HEK293 (cell line): ENCODE measurements at regions not wholly inside any gene's neighbourhood (a gene's known extent, or its start where the extent isn't known, plus 50 kb on each side); places are given as distances from the start of the nearest gene placed in this dataset.
A peak's percentile ranks its signal among the peaks of the same experiment; 100 is the strongest.

ENCODE experiments used
- CTCF ChIA-PET: fragments of 350-600 bp; formaldehyde crosslinking; extraction: SDS; loops from one replicate; lab custom pipeline; 2021; ENCODE audit warnings: antibody characterized with exemption; lab: Yijun Ruan, JAX
- POLR2A ChIA-PET: fragments of 300-600 bp; formaldehyde crosslinking; extraction: SDS; loops from one replicate; lab custom pipeline; 2020; ENCODE audit warnings: antibody characterized with exemption, inconsistent platforms; lab: Yijun Ruan, JAX
- H3K27ac ChIP-seq: fragments of 200-500 bp; sonication (Bioruptor generic); 2 replicates; pipeline ENCODE4 v1.5.1; 2014; ENCODE audit warnings: low read depth, low read length, control low read depth, inconsistent platforms; ENCODE audit errors: extremely low read depth
- H3K36me3 ChIP-seq, 2 experiments: fragments of 200-500 bp in 1 of 2; sonication (Bioruptor generic) in 1 of 2; 1 replicate in 1 of 2; 2 replicates in 1 of 2; pipeline ENCODE4 v1.5.1; 2014 to 2017; ENCODE audit warnings: inconsistent platforms in 2 of 2, low read length in 2 of 2; ENCODE audit not compliant: control insufficient read depth in 2 of 2, insufficient read depth in 1 of 2
- H3K4me1 ChIP-seq: fragments of 200-500 bp; sonication (Bioruptor generic); 2 replicates; pipeline ENCODE4 v1.5.1; 2014; ENCODE audit warnings: mild to moderate bottlenecking, low read length, inconsistent platforms; ENCODE audit not compliant: control insufficient read depth, insufficient read depth
- H3K4me3 ChIP-seq: 2 replicates; pipeline ENCODE4 v1.5.1; 2011; ENCODE audit warnings: low read depth, mild to moderate bottlenecking, control low read depth, low read length, moderate library complexity
- H3K9me3 ChIP-seq: fragments of 200-500 bp; sonication (Bioruptor generic); 2 replicates; pipeline ENCODE4 v1.5.1; 2014; ENCODE audit warnings: low read depth, low read length, inconsistent platforms; ENCODE audit not compliant: control insufficient read depth, insufficient read depth
- GFI1B ChIP-seq: fragments of 450-650 bp; formaldehyde crosslinking; IDR thresholded peaks from 2 replicates; pipeline ENCODE4 v1.5.1; 2016; ENCODE audit warnings: missing biosample characterization, missing genetic modification characterization
- IKZF3 ChIP-seq: fragments of 450-650 bp; IDR thresholded peaks from 2 replicates; pipeline ENCODE4 v1.5.0; 2018; ENCODE audit warnings: missing biosample characterization, mild to moderate bottlenecking, missing genetic modification characterization, moderate library complexity
- MZF1 ChIP-seq: fragments of 450-650 bp; formaldehyde crosslinking; IDR thresholded peaks from 2 replicates; pipeline ENCODE4 v1.5.1; 2017; ENCODE audit warnings: missing biosample characterization, missing genetic modification characterization, borderline replicate concordance
- SETDB1 ChIP-seq: IDR thresholded peaks from one replicate; pipeline ENCODE4 v1.6.1; 2017; ENCODE audit warnings: mild to moderate bottlenecking, low read length, moderate library complexity, mixed read lengths; ENCODE audit not compliant: insufficient read length
- YY1 ChIP-seq: fragments of 450-650 bp; formaldehyde crosslinking; IDR thresholded peaks from 2 replicates; pipeline ENCODE4 v1.5.1; 2018; ENCODE audit warnings: missing biosample characterization, missing genetic modification characterization
- ZFHX2 ChIP-seq: fragments of 450-650 bp; formaldehyde crosslinking; conservative IDR thresholded peaks from 2 replicates; pipeline ENCODE4 v1.5.1; 2016; ENCODE audit warnings: missing biosample characterization, missing genetic modification characterization
- ZIC2 ChIP-seq: fragments of 450-650 bp; formaldehyde crosslinking; IDR thresholded peaks from 2 replicates; pipeline ENCODE4 v1.5.1; 2016; ENCODE audit warnings: missing biosample characterization, missing genetic modification characterization
- ZNF211 ChIP-seq: fragments of 450-650 bp; formaldehyde crosslinking; IDR thresholded peaks from 2 replicates; pipeline ENCODE4 v1.5.1; 2016; ENCODE audit warnings: low read depth, missing biosample characterization, missing genetic modification characterization
- ZNF221 ChIP-seq: fragments of 450-650 bp; formaldehyde crosslinking; IDR thresholded peaks from 2 replicates; pipeline ENCODE4 v1.5.1; 2017; ENCODE audit warnings: missing biosample characterization, missing genetic modification characterization, borderline replicate concordance
- ZNF530 ChIP-seq: fragments of 450-650 bp; formaldehyde crosslinking; IDR thresholded peaks from 2 replicates; pipeline ENCODE4 v1.5.1; 2016; ENCODE audit warnings: low read depth, missing biosample characterization, missing genetic modification characterization
- ZNF623 ChIP-seq: fragments of 450-650 bp; formaldehyde crosslinking; IDR thresholded peaks from 2 replicates; pipeline ENCODE4 v1.5.1; 2016; ENCODE audit warnings: missing biosample characterization, missing genetic modification characterization
- ZNF660 ChIP-seq: fragments of 450-650 bp; IDR thresholded peaks from 2 replicates; pipeline ENCODE4 v1.5.1; 2018; ENCODE audit warnings: missing biosample characterization, mild to moderate bottlenecking, missing genetic modification characterization
- ZNF768 ChIP-seq: fragments of 450-650 bp; formaldehyde crosslinking; IDR thresholded peaks from 2 replicates; pipeline ENCODE4 v1.5.1; 2018; ENCODE audit warnings: missing biosample characterization, mild to moderate bottlenecking, missing genetic modification characterization
- ZSCAN30 ChIP-seq: fragments of 450-650 bp; IDR thresholded peaks from 2 replicates; pipeline ENCODE4 v1.5.1; 2018; ENCODE audit warnings: missing biosample characterization, mild to moderate bottlenecking, missing genetic modification characterization, moderate library complexity
- TF ChIP-seq, protein P1 (sequence below): fragments of 450-650 bp; IDR thresholded peaks from 2 replicates; pipeline ENCODE4 v1.5.1; 2018; ENCODE audit warnings: missing biosample characterization, mild to moderate bottlenecking, missing genetic modification characterization
- TF ChIP-seq, protein P2 (sequence below): fragments of 450-650 bp; formaldehyde crosslinking; IDR thresholded peaks from 2 replicates; pipeline ENCODE4 v1.5.1; 2016; ENCODE audit warnings: missing biosample characterization, missing genetic modification characterization
- TF ChIP-seq, protein P3 (sequence below): fragments of 450-650 bp; formaldehyde crosslinking; IDR thresholded peaks from 2 replicates; pipeline ENCODE4 v1.5.1; 2016; ENCODE audit warnings: missing biosample characterization, missing genetic modification characterization
- TF ChIP-seq, protein P4 (sequence below): fragments of 450-650 bp; formaldehyde crosslinking; IDR thresholded peaks from 2 replicates; pipeline ENCODE4 v1.5.1; 2017; ENCODE audit warnings: missing biosample characterization, missing genetic modification characterization

DNA sequence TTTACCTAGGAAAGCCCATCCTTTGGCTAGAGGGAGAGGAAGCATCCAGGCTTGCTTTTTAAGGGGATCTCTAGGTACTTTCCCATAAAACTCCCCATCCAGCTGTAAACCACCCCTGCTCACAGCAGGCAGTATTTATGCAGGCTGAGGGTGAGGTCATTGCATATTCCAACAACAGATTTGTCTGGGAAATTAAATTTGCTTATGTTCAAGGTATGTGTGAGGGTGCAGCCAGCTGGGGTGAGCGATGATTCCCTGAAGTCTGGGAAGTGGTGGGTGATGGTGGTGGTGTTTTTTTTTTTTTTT lies 96.3 kb upstream of the C1QTNF9B start:
- H3K9me3 ChIP-seq: no peaks in the 10 kb centered on the region
- TF ChIP-seq, protein P1, sequence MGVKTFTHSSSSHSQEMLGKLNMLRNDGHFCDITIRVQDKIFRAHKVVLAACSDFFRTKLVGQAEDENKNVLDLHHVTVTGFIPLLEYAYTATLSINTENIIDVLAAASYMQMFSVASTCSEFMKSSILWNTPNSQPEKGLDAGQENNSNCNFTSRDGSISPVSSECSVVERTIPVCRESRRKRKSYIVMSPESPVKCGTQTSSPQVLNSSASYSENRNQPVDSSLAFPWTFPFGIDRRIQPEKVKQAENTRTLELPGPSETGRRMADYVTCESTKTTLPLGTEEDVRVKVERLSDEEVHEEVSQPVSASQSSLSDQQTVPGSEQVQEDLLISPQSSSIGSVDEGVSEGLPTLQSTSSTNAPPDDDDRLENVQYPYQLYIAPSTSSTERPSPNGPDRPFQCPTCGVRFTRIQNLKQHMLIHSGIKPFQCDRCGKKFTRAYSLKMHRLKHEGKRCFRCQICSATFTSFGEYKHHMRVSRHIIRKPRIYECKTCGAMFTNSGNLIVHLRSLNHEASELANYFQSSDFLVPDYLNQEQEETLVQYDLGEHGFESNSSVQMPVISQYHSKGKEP: no peak
- TF ChIP-seq GFI1B (tag by site-specific recombination) (0 out of 2 replicates have a peak, but pooled peaks have one; percentile 13), MZF1 (tag by site-specific recombination) (peak; percentile 83; the same call in 1 of the 2 replicates), ZIC2 (tag by site-specific recombination) (peak; percentile 51; the same call in 1 of the 2 replicates), ZNF221 (no peak), IKZF3 (tag by site-specific recombination) (peak; percentile 24; the same call in 1 of the 2 replicates)
- TF ChIP-seq, protein P2, sequence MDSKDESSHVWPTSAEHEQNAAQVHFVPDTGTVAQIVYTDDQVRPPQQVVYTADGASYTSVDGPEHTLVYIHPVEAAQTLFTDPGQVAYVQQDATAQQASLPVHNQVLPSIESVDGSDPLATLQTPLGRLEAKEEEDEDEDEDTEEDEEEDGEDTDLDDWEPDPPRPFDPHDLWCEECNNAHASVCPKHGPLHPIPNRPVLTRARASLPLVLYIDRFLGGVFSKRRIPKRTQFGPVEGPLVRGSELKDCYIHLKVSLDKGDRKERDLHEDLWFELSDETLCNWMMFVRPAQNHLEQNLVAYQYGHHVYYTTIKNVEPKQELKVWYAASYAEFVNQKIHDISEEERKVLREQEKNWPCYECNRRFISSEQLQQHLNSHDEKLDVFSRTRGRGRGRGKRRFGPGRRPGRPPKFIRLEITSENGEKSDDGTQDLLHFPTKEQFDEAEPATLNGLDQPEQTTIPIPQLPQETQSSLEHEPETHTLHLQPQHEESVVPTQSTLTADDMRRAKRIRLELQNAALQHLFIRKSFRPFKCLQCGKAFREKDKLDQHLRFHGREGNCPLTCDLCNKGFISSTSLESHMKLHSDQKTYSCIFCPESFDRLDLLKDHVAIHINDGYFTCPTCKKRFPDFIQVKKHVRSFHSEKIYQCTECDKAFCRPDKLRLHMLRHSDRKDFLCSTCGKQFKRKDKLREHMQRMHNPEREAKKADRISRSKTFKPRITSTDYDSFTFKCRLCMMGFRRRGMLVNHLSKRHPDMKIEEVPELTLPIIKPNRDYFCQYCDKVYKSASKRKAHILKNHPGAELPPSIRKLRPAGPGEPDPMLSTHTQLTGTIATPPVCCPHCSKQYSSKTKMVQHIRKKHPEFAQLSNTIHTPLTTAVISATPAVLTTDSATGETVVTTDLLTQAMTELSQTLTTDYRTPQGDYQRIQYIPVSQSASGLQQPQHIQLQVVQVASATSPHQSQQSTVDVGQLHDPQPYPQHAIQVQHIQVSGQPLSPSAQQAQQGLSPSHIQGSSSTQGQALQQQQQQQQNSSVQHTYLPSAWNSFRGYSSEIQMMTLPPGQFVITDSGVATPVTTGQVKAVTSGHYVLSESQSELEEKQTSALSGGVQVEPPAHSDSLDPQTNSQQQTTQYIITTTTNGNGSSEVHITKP (tag by site-specific recombination): 0 out of 2 replicates have a peak, but pooled peaks have one; percentile 38
- H3K36me3 ChIP-seq: no peaks in the 10 kb centered on the region
- ChIA-PET POLR2A (no interaction called here), CTCF (no interaction called here)
- no peak overlapping the region for H3K4me3 ChIP-seq
- no peak overlapping the region for H3K27ac ChIP-seq
- H3K4me1 ChIP-seq: no peaks in the 10 kb centered on the region

DNA sequence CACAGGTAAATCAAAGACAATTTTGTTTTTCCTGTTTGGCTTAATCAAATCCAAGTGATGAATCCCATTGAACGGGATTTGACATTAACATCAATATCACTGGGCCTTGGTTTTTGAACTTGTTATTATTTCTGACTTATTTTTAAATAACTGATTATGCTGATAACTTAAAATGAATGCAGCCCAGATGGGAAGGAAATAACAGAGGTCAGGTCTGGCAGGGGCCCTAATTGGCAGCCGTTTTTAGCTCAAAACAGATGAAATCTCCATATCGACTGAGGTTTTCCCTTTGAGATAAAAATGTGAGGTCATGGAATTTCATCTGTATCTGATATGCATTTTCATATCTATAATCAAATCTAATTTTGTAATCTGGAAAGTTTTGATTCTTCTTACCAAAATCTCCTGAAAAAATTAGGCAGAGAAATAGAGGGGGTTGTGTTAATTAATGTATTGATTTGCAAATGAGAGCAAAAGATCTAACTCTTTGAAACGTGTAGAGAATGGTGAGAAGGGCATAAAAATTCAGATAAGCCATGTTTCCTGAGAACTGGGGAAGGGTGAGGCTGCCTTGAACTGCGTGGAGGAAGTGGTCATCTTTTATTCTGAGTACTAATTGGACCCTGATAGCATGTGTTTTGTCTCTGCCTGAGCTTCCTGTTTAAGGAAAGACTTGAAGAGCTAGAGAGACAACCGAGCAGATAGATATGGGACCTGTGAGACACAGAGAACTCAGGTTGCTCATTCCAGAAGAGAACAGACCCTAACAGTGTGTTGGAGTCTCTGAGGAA lies 98.2 kb upstream of the C1QTNF9B start:
- CTCF ChIA-PET: no interaction called here
- no peaks in the 10 kb centered on the region for H3K9me3 ChIP-seq
- no peak overlapping the region for H3K4me3 ChIP-seq
- H3K27ac ChIP-seq: no peak overlapping the region
- POLR2A ChIA-PET: no interaction called here
- no peaks in the 10 kb centered on the region for H3K4me1 ChIP-seq
- TF ChIP-seq ZNF211 (tag by site-specific recombination) (no peak), ZFHX2 (no peak), ZNF768 (no peak), ZNF660 (tag by site-specific recombination) (no peak), ZNF623 (tag by site-specific recombination) (no peak), ZNF221 (no peak), ZNF530 (tag by site-specific recombination) (no peak), ZSCAN30 (tag by site-specific recombination) (no peak), SETDB1 (no peak), YY1 (no peak)
- TF ChIP-seq, protein P3, sequence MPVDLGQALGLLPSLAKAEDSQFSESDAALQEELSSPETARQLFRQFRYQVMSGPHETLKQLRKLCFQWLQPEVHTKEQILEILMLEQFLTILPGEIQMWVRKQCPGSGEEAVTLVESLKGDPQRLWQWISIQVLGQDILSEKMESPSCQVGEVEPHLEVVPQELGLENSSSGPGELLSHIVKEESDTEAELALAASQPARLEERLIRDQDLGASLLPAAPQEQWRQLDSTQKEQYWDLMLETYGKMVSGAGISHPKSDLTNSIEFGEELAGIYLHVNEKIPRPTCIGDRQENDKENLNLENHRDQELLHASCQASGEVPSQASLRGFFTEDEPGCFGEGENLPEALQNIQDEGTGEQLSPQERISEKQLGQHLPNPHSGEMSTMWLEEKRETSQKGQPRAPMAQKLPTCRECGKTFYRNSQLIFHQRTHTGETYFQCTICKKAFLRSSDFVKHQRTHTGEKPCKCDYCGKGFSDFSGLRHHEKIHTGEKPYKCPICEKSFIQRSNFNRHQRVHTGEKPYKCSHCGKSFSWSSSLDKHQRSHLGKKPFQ: no peak
- TF ChIP-seq, protein P4, sequence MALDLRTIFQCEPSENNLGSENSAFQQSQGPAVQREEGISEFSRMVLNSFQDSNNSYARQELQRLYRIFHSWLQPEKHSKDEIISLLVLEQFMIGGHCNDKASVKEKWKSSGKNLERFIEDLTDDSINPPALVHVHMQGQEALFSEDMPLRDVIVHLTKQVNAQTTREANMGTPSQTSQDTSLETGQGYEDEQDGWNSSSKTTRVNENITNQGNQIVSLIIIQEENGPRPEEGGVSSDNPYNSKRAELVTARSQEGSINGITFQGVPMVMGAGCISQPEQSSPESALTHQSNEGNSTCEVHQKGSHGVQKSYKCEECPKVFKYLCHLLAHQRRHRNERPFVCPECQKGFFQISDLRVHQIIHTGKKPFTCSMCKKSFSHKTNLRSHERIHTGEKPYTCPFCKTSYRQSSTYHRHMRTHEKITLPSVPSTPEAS: no peak
- H3K36me3 ChIP-seq: no peaks in the 10 kb centered on the region
